ENCODE measurements at regions not wholly inside any gene's neighbourhood (a gene's known extent, or its start where the extent isn't known, plus 50 kb on each side); places are given as distances from the start of the nearest gene placed in this dataset.

DNA sequence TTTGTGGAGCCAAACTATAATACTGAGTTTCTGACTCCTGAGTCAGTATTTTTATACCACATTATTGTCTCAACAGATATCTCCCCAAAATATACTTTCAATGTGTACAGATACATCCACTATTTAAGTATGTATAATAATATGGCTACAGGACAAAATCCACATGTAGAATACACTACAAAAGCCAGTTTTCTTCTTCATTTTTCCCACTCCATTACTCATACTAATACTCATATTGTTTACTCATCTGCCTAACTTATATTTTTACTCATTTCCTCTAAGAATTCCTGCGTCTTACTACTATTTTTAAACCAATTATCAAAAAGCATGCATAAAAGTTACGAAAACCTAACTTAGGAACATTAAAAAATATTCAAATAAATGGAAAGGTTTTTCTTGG lies 440.8 kb downstream of the ZNF385D start:
- no peak overlapping the region for H3K27ac Mint-ChIP-seq (ENCODE audit: unreplicated experiment)
- no peaks in the 10 kb centered on the region for H3K27me3 Mint-ChIP-seq (ENCODE audit: unreplicated experiment)
- DNase-seq (ENCODE audit: extremely low spot score, unreplicated experiment) = no peak
- H3K4me1 Mint-ChIP-seq (ENCODE audit: unreplicated experiment) = peaks cover 4% of the 10 kb centered on the region
- TF ChIP-seq, protein P1, sequence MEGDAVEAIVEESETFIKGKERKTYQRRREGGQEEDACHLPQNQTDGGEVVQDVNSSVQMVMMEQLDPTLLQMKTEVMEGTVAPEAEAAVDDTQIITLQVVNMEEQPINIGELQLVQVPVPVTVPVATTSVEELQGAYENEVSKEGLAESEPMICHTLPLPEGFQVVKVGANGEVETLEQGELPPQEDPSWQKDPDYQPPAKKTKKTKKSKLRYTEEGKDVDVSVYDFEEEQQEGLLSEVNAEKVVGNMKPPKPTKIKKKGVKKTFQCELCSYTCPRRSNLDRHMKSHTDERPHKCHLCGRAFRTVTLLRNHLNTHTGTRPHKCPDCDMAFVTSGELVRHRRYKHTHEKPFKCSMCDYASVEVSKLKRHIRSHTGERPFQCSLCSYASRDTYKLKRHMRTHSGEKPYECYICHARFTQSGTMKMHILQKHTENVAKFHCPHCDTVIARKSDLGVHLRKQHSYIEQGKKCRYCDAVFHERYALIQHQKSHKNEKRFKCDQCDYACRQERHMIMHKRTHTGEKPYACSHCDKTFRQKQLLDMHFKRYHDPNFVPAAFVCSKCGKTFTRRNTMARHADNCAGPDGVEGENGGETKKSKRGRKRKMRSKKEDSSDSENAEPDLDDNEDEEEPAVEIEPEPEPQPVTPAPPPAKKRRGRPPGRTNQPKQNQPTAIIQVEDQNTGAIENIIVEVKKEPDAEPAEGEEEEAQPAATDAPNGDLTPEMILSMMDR (IDR thresholded peaks at IDR 0.05) = no peak
- no peaks in the 10 kb centered on the region for H3K36me3 Mint-ChIP-seq (ENCODE audit: unreplicated experiment)
- no peak overlapping the region for H3K4me3 Mint-ChIP-seq (ENCODE audit: unreplicated experiment)
- H3K9me3 Mint-ChIP-seq (ENCODE audit: unreplicated experiment) = peaks cover 12% of the 10 kb centered on the region

DNA sequence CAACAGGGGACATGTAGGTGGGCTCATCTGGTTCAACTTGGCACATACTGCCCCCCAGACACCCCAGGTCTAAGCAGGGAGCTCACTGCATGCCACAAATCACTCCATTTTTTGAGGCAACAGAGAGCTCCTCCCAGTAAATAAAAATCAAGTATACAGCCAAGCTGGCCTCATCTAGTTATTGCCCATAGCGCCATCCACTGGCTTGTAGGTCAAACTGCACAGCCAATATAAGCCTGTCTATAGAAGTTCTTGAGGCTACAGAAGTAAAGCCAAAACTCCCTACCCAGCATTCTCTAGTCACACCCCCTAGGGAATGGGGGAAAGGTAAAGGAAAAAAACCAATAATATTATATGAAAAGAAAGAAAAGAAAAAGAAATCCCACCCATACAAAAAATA lies 453.7 kb downstream of the ZNF385D start:
- H3K27me3 Mint-ChIP-seq (ENCODE audit: unreplicated experiment) = no peaks in the 10 kb centered on the region
- H3K4me3 Mint-ChIP-seq (ENCODE audit: unreplicated experiment) = no peak overlapping the region
- H3K27ac Mint-ChIP-seq (ENCODE audit: unreplicated experiment) = no peak overlapping the region
- TF ChIP-seq, protein P1 (IDR thresholded peaks at IDR 0.05) = no peak
- H3K9me3 Mint-ChIP-seq (ENCODE audit: unreplicated experiment) = peaks cover 29% of the 10 kb centered on the region
- no peaks in the 10 kb centered on the region for H3K36me3 Mint-ChIP-seq (ENCODE audit: unreplicated experiment)
- DNase-seq (ENCODE audit: extremely low spot score, unreplicated experiment) = no peak
- H3K4me1 Mint-ChIP-seq (ENCODE audit: unreplicated experiment) = peaks cover 20% of the 10 kb centered on the region

GRCh38 chr3:21294768-21295167 lies 456.2 kb downstream of the ZNF385D start:
- H3K4me3 Mint-ChIP-seq (ENCODE audit: unreplicated experiment) = no peak overlapping the region
- peak overlapping the region; percentile 4 for H3K27ac Mint-ChIP-seq (ENCODE audit: unreplicated experiment)
- no peaks in the 10 kb centered on the region for H3K27me3 Mint-ChIP-seq (ENCODE audit: unreplicated experiment)
- no peak for DNase-seq (ENCODE audit: extremely low spot score, unreplicated experiment)
- peaks cover 20% of the 10 kb centered on the region for H3K4me1 Mint-ChIP-seq (ENCODE audit: unreplicated experiment)
- H3K9me3 Mint-ChIP-seq (ENCODE audit: unreplicated experiment) = peaks cover 24% of the 10 kb centered on the region
- H3K36me3 Mint-ChIP-seq (ENCODE audit: unreplicated experiment) = no peaks in the 10 kb centered on the region
- TF ChIP-seq, protein P1 (IDR thresholded peaks at IDR 0.05) = no peak

DNA sequence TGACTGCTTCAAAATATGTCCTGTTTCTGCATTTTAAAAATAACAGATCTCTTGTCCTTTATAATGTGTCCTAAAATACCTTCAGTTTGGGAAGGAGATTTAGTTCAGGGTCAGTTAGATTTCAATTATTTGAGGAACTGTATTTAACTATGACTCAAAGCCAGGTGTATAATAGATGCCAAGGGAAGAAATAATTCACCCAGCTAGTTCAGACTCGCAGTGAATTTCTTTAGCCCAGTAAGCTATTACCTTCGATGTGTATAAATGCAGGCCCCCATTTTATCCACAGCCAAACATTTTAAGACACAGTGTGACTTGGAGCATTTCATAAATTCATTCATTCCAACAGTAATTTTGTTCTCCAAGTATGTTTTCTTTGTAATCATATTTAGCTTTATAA lies 458.0 kb downstream of the ZNF385D start:
- H3K9me3 Mint-ChIP-seq (ENCODE audit: unreplicated experiment) = peaks cover 7% of the 10 kb centered on the region
- TF ChIP-seq, protein P1 (IDR thresholded peaks at IDR 0.05) = no peak
- H3K4me3 Mint-ChIP-seq (ENCODE audit: unreplicated experiment) = no peak overlapping the region
- DNase-seq (ENCODE audit: extremely low spot score, unreplicated experiment) = no peak
- H3K27ac Mint-ChIP-seq (ENCODE audit: unreplicated experiment) = no peak overlapping the region
- peaks cover 20% of the 10 kb centered on the region for H3K4me1 Mint-ChIP-seq (ENCODE audit: unreplicated experiment)
- no peaks in the 10 kb centered on the region for H3K36me3 Mint-ChIP-seq (ENCODE audit: unreplicated experiment)
- H3K27me3 Mint-ChIP-seq (ENCODE audit: unreplicated experiment) = no peaks in the 10 kb centered on the region

DNA sequence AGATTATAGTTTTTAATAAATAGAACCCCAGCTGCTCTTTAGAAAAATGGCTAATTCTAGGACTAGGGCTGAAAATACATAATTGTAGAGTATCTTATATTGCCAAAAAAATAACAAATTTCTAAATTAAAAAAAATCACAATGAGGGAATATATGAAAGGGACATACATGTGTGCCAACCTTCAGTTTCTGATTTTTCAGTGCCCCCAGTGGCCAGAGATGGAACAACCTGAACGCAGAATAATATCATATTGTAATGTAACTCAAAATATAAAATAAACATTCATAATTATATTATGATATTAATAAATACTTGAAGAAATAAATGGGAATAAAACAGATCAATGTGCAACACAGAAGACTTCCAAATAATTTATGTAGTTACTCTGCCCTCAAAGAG lies 460.5 kb downstream of the ZNF385D start:
- no peak overlapping the region for H3K27ac Mint-ChIP-seq (ENCODE audit: unreplicated experiment)

More for the DNA sequence above, 460.5 kb downstream of the ZNF385D start:
- H3K27me3 Mint-ChIP-seq (ENCODE audit: unreplicated experiment) = no peaks in the 10 kb centered on the region
- no peaks in the 10 kb centered on the region for H3K36me3 Mint-ChIP-seq (ENCODE audit: unreplicated experiment)
- peaks cover 20% of the 10 kb centered on the region for H3K4me1 Mint-ChIP-seq (ENCODE audit: unreplicated experiment)
- H3K4me3 Mint-ChIP-seq (ENCODE audit: unreplicated experiment) = no peak overlapping the region
- H3K9me3 Mint-ChIP-seq (ENCODE audit: unreplicated experiment) = peaks cover 8% of the 10 kb centered on the region
- DNase-seq (ENCODE audit: extremely low spot score, unreplicated experiment) = no peak
- TF ChIP-seq, protein P1 (IDR thresholded peaks at IDR 0.05) = peak; percentile 59

Measured in osteocyte (in vitro differentiated cells).